ENCODE measurements at regions not wholly inside any gene's neighbourhood (a gene's known extent, or its start where the extent isn't known, plus 50 kb on each side); places are given as distances from the start of the nearest gene placed in this dataset.

- no peak overlapping the region for H3K4me3 ChIP-seq
- DNase-seq = no peak
- H3K27me3 ChIP-seq = no peaks in the 10 kb centered on the region
- 91 to 100% methylated on average over 2 of the region's 2 CpGs for WGBS, 2 donors (ENCODE audit: low coverage in 1 of 2)
- intact Hi-C loops (cut with DNase I; ENCODE audit: low total_unique reads) (no loop called here), in situ Hi-C loops (cut with MboI; ENCODE audit: low pct_ligation_motif_present in 1 of 4, low pct_unique_long_range_greater_than_20kb in 1 of 4, low sequenced_read_pairs in 3 of 4) (no loop called here)
- H3K27ac ChIP-seq = no peak overlapping the region
- H3K9me3 ChIP-seq = no peaks in the 10 kb centered on the region
- no peaks in the 10 kb centered on the region for H3K36me3 ChIP-seq
- no peaks in the 10 kb centered on the region for H3K4me1 ChIP-seq
- TF ChIP-seq EP300 (IDR thresholded peaks at IDR 0.05; ENCODE audit: low read depth) (no peak), POLR2A (IDR thresholded peaks at IDR 0.05) (no peak), POLR2AphosphoS5 (IDR thresholded peaks at IDR 0.05) (no peak), CTCF (IDR thresholded peaks at IDR 0.05) (no peak)
Measured at GRCh38 chr6:134588267-134588666, 270.4 kb upstream of the SGK1 start.

DNA sequence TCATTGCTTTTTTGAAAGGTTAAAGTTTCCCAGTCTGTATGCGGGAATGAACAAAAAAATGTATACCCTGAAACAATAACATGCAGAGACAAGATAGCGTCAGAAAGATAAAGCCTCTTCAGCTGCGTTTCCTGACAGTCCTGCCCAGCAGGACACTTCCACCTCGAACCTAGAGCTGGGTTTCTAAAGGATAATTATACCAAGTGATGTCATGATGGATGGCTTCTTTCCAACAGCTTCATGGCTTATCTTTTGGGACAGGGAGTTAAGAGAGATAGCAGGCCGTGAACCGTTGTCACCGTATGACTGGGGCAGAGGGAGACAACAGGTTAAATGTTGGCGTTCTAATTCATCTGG is 267.6 kb upstream of the SGK1 start:
- Histone ChIP-seq H3K9me3 (no peaks in the 10 kb centered on the region), H3K27me3 (no peaks in the 10 kb centered on the region), H3K27ac (no peak overlapping the region), H3K4me1 (no peaks in the 10 kb centered on the region), H3K4me3 (no peak overlapping the region), H3K36me3 (no peaks in the 10 kb centered on the region)
- WGBS, 2 donors (ENCODE audit: low coverage in 1 of 2) = 79 to 86% methylated on average over 7 to 8 of the region's 8 CpGs
- in situ Hi-C loops (cut with MboI; ENCODE audit: low pct_ligation_motif_present in 1 of 4, low pct_unique_long_range_greater_than_20kb in 1 of 4, low sequenced_read_pairs in 3 of 4) (no loop called here), intact Hi-C loops (cut with DNase I; ENCODE audit: low total_unique reads) (no loop called here)
- no peak for DNase-seq
- TF ChIP-seq POLR2A (IDR thresholded peaks at IDR 0.05) (no peak), CTCF (IDR thresholded peaks at IDR 0.05) (no peak), POLR2AphosphoS5 (IDR thresholded peaks at IDR 0.05) (no peak), EP300 (IDR thresholded peaks at IDR 0.05; ENCODE audit: low read depth) (no peak)

DNA sequence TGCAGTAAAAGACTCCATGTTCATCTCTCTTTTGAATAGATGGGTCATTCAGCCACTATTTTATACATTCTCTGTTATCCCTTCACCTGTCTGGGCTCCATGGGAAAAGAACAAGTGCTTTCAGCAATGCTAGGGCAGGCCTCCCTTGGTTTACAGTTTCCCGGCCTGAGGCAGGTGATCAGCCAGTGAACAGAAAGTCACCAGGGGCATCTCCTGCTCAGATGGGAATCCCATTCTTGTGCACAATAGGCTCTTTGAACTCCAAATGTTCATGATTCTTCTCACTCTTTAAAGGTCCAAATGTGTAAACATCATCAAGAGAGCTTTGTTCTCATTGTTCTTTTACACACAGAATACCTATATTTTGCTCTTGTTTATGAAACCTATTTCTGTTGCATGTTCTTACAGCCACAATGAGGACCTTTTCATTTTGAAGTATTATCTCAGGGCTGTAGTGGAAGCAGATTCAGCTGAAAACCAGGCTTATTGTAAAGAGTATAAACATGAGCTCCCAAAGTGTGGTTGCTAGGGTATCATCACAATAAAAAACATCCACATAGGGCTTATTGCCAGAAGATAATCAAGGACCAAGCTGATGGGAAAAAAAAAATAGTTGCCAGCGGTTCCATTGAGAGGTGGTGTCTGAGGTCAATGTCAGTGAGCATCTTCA is 267.1 kb upstream of the SGK1 start:
- H3K27ac ChIP-seq = no peak overlapping the region
- H3K4me3 ChIP-seq = no peak overlapping the region
- H3K27me3 ChIP-seq = no peaks in the 10 kb centered on the region
- intact Hi-C loops (cut with DNase I; ENCODE audit: low total_unique reads) = no loop called here
- no peaks in the 10 kb centered on the region for H3K4me1 ChIP-seq
- DNase-seq = no peak
- 50 to 80% methylated on average over 1 to 2 of the region's 2 CpGs for WGBS, 2 donors (ENCODE audit: low coverage in 1 of 2)
- TF ChIP-seq EP300 (IDR thresholded peaks at IDR 0.05; ENCODE audit: low read depth) = no peak
- TF ChIP-seq CTCF (IDR thresholded peaks at IDR 0.05) = no peak
- TF ChIP-seq POLR2A (IDR thresholded peaks at IDR 0.05) = no peak
- no peak for TF ChIP-seq POLR2AphosphoS5 (IDR thresholded peaks at IDR 0.05)
- no peaks in the 10 kb centered on the region for H3K36me3 ChIP-seq
- H3K9me3 ChIP-seq = no peaks in the 10 kb centered on the region
- in situ Hi-C loops (cut with MboI; ENCODE audit: low pct_ligation_motif_present in 1 of 4, low pct_unique_long_range_greater_than_20kb in 1 of 4, low sequenced_read_pairs in 3 of 4) = no loop called here

- DNase-seq = no peak
- intact Hi-C loops (cut with DNase I; ENCODE audit: low total_unique reads) = no loop called here
- no peak overlapping the region for H3K4me3 ChIP-seq
Measured at GRCh38 chr6:134577998-134578397, 260.1 kb upstream of the SGK1 start.

More at GRCh38 chr6:134577998-134578397, 260.1 kb upstream of the SGK1 start:
- H3K27me3 ChIP-seq = no peaks in the 10 kb centered on the region
- H3K9me3 ChIP-seq = no peaks in the 10 kb centered on the region
- in situ Hi-C loops (cut with MboI; ENCODE audit: low pct_ligation_motif_present in 1 of 4, low pct_unique_long_range_greater_than_20kb in 1 of 4, low sequenced_read_pairs in 3 of 4) = no loop called here
- H3K36me3 ChIP-seq = no peaks in the 10 kb centered on the region
- TF ChIP-seq POLR2AphosphoS5 (IDR thresholded peaks at IDR 0.05) = no peak
- no peak for TF ChIP-seq EP300 (IDR thresholded peaks at IDR 0.05; ENCODE audit: low read depth)
- no peak for TF ChIP-seq POLR2A (IDR thresholded peaks at IDR 0.05)
- no peak for TF ChIP-seq CTCF (IDR thresholded peaks at IDR 0.05)
- H3K27ac ChIP-seq = no peak overlapping the region
- no peaks in the 10 kb centered on the region for H3K4me1 ChIP-seq

Measured in transverse colon (tissue), 4 donors.